IPS-NIHi7 (cell line): ENCODE measurements at regions not wholly inside any gene's neighbourhood (a gene's known extent, or its start where the extent isn't known, plus 50 kb on each side); places are given as distances from the start of the nearest gene placed in this dataset.
"Not testable (repeated sequence)": the region's sequence is repeated elsewhere in the genome, so short reads cannot be mapped to it uniquely, and the experiment has no call there.

ENCODE experiments used
- DNase-seq: peaks from one replicate; pipeline ENCODE4 v3.0.0; 2012; ENCODE audit warnings: mixed read lengths; ENCODE audit errors: extremely low spot score

- no peak for DNase-seq
Measured at GRCh38 chr20:29687438-29687837, 1570.0 kb upstream of the DEFB115 start.

- DNase-seq: no peak
Measured at GRCh38 chr20:29689411-29690225, 1567.8 kb upstream of the DEFB115 start.

DNA sequence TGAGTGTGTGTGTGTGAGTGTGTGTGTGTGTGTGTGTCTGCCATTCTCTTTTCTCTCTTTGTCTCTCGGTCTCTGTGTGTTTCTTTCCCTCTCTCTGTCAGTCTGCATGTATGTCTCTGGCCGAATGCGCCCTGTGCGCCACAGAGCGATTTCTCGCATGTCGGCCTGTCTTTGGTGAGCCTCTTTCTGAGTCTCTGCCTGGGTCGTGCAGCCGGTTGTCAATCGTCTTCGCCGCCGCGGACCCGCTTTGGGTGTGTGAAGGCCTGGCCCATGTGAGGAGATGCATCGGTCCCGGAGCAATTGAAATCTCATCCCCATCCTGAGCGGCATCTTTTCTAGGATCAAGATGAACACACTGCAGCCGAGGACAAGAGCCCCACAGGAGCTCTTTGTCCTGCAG is 1567.2 kb upstream of the DEFB115 start:
- no peak for DNase-seq

DNA sequence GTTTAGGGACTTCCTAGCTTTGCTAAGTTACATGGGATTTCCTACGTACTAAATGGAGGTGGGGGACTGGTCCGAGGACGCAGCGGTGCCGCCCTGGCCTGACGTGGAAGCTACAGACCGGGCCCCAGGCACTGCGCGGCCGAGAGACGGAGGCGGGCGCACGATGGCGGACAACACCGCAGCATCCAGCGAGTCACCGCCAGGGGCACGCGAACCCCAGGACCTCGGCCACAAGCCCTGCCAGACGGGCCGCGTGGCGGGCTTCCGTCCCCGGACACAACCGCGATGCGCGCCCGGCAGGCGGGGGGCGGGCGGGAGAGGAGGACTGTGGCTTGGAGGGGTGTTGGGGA is 1516.9 kb upstream of the DEFB115 start:
- DNase-seq: no peak

DNA sequence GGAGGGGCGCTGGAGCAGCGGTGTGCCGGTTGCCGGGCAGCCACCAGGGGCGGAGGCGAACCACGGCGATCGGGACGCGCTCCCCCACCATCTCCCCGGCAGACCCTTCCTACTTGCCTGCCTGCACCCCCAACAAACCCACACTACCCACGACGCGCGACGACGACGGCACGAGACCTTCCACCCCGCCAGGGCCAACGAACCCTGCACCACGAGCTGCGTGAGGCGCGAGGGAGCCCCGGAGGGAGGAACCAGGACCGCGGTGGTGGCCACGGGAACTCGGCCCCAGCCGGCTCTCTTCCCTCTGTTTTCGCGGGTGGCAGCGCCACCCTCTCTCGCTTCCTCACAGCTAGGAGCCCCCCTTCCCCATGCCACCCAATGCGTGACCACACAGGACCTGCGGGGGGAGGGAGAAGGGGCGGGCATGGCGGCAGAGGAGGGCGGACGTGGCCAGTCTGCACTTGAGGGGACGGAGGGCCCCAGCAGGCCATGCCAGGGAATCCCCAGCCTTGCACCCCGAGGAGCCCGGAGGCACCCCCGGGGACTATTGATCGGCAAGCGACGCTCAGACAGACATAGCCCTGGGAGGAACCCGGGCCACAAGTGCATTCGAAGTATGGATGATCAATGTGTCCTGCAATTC is 1516.4 kb upstream of the DEFB115 start:
- no peak for DNase-seq

DNA sequence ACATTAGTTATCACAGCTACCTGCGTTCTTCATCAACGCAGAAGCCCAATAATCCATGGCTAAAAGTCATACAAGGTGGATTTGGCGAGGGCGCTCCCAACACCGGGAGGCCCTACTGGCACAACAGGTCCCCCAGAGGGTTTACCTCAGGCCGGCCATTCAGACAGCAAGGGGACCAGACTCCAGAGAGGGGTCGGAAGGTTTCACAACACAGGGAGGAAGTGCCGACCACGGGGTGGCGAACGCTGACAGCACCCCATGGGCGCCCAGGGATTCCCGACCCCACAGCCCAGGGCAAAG is 1515.9 kb upstream of the DEFB115 start:
- no peak for DNase-seq

DNA sequence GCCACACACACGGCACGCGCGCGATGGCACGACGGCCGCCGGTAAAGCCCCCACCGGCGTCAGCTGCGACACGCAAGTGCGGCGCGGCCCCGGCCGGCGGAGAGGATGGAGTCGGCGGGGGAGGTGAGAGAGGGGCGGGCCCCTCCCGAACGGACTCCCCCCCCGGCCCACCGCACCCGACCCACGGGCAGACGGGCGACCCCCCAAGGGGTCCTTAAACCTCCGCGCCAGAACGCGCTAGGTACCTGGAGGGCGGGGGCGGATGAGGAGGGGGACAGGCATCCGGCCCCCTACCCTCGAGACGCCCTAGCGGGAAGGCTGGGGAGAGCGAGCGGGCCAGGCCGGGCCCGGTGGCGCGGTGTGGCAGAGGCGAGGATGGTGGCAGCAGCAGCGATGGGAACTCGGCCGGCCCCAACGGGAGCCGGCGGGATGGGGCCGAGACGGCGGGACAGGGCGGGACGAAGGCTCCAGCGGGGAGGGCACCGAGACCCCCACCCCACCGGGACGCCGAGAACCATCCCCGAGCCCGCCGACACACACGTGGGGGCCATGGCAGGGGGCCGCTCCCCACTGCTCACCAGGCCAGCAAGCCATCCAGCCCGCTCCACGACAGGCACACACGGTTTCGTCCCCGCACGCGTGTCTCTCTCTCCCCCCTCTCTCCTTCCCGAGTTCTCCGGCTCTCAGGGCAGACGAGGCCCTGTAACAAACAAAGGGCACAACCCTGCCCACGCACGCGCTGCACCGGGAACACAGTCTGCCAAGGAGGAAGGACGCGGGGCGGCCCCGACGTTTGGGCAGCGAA is 1515.4 kb upstream of the DEFB115 start:
- no peak for DNase-seq

- no peak for DNase-seq
Measured at GRCh38 chr20:29742699-29743100, 1514.8 kb upstream of the DEFB115 start.

DNA sequence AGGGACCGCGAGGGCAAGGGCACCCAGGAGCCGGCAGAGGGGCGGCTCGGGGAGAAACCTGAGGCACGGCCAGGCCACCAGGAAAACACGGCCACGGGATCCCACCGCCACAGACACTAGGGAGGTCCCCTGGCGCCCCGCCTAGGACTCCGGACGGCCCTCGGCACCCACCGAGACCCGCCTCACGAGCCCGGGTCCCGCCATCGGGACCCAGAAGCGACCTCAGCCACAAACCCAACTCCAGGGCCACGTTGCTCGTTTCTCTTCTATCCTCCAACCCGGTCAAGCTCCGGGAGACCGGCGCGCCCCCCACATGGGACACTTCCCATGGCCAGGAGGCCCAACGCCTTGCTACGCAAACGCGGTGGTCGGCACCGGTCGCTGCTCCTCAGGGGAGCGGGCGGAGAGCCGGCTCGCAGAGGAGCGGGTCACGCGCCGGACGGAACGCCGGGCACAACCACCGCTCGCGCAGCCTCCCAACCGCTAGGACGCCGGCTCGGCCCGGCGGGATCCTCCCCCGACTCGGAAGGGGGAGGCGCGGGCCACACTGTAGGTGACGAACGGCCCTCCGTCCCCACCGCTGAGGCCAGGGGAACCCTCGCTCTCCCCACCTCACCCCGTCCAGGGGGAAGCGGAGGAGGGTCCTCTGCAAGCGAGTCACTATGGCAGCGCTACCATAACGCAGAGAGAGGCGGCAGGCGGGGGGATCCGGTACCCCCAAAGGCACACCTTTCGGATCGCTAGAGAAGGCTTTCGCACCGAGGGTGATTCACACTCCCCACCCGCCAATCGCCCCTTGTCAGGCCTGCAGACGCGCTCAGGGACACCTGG is 1514.1 kb upstream of the DEFB115 start:
- DNase-seq: no peak

- no peak for DNase-seq
Measured at GRCh38 chr20:29744071-29744470, 1513.4 kb upstream of the DEFB115 start.

GRCh38 chr20:29745534-29746245 is 1511.8 kb upstream of the DEFB115 start:
- not testable (repeated sequence) for DNase-seq

- DNase-seq: no peak
Measured at GRCh38 chr20:29750268-29750899, 1507.1 kb upstream of the DEFB115 start.

DNA sequence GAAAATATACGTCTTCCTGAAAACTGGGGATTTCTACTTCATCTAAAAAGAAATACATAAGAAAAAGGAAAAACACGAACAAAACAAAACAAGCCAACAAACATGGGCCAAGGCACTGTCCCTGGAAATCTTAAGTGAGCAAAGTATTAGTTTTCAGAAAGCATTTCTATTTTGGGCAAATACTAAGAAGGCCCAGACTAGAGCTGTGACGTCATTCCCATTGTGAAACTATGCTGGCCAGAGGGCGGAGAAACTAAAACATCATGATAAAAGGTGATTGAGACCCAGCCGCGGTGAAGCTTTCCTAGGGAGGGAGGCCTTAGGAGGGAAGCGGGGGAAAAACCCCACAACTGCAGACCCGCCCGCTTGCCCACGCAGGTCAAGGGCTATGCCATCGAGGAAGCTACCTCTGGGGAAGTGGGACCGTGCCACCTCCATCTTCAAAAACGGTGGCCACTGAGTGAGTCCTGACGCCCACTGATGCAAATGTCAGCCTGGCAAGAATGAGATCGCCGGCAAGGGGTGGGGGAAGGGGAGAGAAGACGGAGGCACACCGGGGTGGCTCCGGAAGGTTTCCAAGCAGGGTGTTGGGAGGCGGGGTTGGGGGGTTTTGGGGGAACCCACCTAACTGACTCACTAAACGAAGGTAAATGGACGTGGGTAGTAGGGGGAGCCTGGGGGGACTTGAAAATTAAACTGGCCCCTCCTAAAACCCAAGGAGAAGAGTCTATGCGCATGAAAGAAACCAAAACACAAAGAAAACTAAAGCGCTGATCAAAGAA is 1504.6 kb upstream of the DEFB115 start:
- DNase-seq: not testable (repeated sequence)

GRCh38 chr20:29753426-29753746 is 1504.1 kb upstream of the DEFB115 start:
- not testable (repeated sequence) for DNase-seq

DNA sequence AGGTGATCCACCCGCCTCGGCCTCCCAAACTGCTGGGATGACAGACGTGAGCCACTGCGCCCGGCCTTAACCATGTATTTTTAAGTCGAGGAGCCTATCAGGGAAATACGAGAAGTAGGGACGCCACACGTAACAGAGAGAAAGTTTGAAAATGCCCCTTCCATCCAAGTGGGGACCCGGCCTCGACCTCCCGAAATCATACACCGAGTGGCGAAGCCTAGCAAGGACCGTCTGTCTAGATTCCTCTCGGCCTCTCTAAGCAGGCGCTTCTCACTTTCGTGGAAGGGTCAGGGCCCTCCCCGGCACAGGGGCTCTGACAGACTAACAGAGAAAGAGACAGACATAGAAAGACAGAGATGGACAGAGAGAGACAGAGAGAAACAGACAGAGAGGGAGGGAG is 1503.6 kb upstream of the DEFB115 start:
- not testable (repeated sequence) for DNase-seq

DNA sequence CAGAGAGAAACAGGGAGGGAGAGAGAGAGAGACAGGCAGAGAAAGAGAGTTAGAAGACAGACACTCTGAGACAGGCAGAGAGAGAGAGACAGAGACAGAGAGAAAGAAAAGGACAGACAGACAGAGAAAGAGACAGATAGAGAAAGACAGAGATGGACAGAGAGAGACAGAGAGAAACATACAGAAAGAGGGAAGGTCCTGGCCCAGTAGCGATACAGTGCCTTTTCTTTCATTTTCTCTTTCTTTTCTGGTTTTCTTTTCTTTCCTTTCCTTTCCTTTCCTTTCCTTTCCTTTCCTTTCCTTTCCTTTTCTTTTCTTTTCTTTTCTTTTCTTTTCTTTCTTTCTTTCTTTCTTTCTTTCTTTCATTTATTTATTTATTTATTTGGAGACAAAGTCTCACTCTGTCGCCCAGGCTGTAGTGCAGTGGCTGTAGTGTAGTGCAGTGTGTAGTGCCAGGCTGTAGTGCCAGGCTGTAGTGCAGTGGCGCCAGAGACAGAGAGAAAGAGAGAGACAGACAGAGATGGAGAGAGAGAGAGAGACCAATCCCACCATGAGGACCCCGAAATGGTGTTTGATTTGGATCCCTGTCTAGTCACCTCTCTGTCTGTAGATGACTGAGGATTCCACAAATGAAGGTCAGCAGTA is 1501.5 kb upstream of the DEFB115 start:
- DNase-seq: not testable (repeated sequence)

- DNase-seq: no peak
Measured at GRCh38 chr20:29756664-29757063, 1500.8 kb upstream of the DEFB115 start.

DNA sequence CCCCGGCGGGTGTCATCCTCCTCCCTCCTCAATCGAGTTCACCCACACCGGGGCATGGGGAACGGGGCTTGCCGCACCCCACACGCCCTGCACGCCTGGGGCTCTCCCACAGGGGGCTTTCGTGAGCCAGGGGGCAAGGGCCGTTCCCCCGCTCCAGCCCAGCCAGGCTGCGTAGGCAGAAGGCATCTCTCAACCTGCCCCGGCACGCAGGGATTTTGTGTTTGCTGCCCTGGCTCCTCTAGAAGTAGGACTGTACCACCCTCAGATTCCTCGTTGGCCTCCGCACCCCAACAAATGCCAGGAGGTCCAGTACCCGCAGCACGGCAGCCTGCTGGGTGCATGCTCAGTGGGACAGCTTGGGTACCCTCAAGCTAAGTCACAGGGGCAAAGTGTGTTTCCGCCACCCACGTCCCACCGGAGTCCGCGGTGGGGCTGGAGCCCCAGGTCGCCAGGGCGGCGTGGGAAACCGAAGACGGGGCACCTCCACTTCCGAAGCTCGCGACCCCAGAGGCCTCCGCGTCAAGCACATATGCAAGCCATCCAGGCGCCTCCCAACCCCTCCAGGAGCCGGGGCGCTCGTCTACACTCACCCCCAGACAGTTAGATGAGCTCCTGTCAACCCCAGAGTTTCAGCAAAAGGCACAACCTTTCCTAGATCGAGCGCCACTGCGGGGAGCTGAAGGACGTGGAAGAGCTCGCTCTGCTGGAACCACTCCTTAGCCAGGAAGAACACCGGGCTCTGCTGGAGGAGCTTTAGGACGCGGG is 1495.7 kb upstream of the DEFB115 start:
- not testable (repeated sequence) for DNase-seq

- no peak for DNase-seq
Measured at GRCh38 chr20:29762620-29763019, 1494.8 kb upstream of the DEFB115 start.
